DMS 273 (cell line): ENCODE measurements at regions not wholly inside any gene's neighbourhood (a gene's known extent, or its start where the extent isn't known, plus 50 kb on each side); places are given as distances from the start of the nearest gene placed in this dataset.
"Not testable (repeated sequence)": the region's sequence is repeated elsewhere in the genome, so short reads cannot be mapped to it uniquely, and the experiment has no call there.

Experiments
- DNase-seq: peaks from one replicate; lab custom pipeline; 2025; ENCODE audit not compliant: unreplicated experiment; lab: John Stamatoyannopoulos, UW

GRCh38 chr1:102687383-102687782 lies 420.9 kb downstream of the COL11A1 start:
- DNase-seq = no peak

- no peak for DNase-seq
Measured at GRCh38 chr1:102661481-102661880, 446.8 kb downstream of the COL11A1 start.

DNA sequence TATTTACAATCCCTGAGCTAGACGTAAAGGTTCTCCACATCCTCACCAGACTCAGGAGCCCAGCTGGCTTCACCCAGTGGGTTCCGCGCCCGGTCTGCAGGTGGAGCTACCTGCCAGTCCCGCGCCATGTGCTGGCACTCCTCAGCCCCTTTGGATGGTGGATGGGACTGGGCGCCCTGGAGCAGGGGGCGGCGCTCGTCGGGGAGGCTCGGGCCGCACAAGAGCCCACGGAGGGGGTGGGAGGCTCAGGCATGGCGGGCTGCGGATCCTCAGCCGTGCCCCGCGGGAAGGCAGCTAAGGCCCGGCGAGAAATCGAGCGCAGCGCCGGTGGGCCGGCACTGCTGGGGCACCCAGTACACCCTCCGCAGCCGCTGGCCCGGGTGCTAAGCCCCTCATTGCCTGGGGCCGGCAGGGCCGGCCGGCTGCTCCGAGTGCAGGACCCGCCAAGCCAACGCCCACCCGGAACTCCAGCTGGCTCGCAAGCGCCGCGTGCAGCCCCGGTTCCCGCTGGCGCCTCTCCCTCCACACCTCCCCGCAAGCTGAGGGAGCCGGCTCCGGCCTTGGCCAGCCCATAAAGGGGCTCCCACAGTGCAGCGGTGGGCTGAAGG lies 448.3 kb downstream of the COL11A1 start:
- DNase-seq = not testable (repeated sequence)

GRCh38 chr1:102655034-102655433 lies 453.3 kb downstream of the COL11A1 start:
- no peak for DNase-seq

DNA sequence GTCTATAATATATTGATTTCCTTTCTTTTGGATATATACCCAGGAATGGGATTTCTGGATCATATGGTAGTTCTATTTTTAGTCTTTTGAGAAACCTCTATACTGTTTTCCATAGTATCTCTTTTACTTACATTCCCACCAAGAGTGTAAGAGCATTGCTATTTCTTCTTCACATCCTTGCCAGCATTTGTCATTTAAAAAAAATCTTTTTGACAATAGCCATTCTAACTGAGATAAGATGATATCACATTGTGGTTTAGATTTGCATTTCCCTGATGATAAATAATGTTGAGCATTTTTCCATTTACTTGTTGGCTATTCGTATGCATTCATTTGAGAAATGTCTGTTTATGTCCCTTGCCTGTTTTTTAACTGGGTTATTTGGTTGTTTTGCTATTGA lies 467.4 kb downstream of the COL11A1 start:
- DNase-seq = no peak

- DNase-seq = no peak
Measured at GRCh38 chr1:102640312-102640711, 468.0 kb downstream of the COL11A1 start.

- no peak for DNase-seq
Measured at GRCh38 chr1:102631691-102632090, 476.6 kb downstream of the COL11A1 start.

GRCh38 chr1:102630041-102630440 lies 478.3 kb downstream of the COL11A1 start:
- no peak for DNase-seq

DNA sequence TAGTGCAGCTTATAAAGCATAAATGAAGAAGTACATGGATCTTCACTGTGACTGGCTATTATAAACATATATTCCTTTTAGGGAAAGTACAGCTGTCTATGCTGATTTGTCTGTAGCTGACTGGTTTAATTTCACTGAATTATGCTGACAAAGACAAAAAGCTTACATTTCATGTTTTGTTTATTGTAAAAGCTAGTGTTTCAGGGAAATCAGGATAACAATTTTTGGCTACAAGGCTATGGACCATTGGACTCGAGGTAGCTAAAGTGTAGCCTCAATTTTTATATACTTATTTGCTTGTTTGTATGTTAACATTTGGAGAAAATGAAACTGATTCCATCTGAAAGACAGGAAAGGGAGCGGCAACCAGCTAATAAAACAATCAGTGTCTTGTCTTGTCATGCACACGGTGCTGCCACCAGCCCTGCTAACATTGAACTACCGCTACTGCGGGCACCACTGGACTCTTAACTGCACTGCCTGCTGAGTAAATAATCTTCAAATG lies 480.2 kb downstream of the COL11A1 start:
- no peak for DNase-seq

- no peak for DNase-seq
Measured at GRCh38 chr1:102627145-102627544, 481.2 kb downstream of the COL11A1 start.

DNA sequence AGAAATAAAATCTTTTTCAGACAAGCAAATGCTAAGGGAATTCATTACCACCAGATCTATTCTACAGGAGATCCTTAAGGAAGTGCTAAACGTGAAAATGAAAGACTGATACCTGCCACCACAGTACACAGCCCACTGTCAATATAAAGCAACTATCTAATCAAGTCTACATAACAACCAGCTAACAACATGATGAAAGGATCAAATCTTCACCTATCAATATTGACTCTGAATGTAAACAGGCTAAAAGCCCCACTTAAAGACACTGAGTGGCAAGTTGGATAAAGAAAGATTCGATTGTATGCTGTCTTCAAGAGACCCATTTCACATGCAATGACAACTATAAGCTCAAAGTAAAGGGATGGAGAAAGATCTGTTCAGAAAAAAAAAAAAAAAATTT lies 492.4 kb downstream of the COL11A1 start:
- no peak for DNase-seq

- no peak for DNase-seq
Measured at GRCh38 chr1:102595106-102595505, 513.2 kb downstream of the COL11A1 start.

GRCh38 chr1:102593276-102593675 lies 515.0 kb downstream of the COL11A1 start:
- DNase-seq = no peak

DNA sequence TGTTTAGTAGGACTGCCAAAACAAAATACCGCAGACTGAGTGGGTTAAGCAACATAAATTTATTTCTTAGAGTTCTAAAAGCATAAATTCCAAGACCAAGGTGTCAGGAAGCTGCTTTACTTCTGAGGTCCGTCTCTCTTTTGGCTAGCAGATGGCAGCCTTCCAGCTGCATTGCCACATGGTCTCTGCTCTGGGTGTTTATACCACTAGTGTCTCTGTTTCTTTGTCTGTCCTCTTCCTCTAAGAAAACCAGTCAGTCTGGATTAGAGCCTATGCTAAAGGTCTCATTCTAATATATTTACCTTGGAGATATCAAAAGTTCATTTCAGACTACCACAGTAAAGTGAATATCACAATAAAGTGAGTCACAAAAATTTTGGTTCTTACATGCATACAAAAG lies 519.8 kb downstream of the COL11A1 start:
- no peak for DNase-seq

DNA sequence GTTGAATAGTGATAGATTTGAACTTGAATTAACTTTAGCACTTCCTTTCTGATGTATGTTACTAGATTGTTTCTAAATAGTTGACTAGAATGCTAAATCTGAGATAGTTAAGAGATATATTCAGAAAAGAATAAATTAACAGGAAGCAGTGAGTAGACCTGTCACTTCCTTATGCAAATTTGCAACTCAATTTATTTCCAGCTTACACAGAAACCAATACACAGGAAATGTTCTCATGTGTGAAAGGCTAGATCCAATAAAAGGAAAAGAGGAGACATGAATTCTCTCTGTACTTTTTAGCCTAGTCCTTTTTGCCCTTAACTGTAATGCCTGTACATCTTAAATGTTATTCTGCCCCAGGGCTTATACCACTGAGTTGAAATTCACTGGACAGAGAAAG lies 522.3 kb downstream of the COL11A1 start:
- no peak for DNase-seq

DNA sequence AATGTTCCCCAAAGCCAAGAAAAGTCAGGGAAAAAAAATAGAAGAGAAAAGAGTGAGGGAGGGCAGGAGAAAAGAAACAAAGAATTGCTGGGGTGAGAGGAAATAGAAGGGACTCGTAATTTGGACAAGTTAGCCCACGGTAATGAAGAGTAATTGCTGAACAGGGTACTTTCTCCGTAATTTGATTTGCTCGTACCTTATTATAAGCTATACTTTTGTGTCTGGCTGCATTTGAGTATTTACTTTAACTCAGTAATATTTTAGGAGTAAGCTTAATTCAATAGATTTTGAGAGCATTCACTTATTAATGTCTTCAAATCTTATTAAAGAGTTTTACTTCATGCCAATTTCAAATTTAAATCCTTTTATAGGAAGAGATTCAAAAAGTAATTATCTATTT lies 527.5 kb downstream of the COL11A1 start:
- DNase-seq = no peak

DNA sequence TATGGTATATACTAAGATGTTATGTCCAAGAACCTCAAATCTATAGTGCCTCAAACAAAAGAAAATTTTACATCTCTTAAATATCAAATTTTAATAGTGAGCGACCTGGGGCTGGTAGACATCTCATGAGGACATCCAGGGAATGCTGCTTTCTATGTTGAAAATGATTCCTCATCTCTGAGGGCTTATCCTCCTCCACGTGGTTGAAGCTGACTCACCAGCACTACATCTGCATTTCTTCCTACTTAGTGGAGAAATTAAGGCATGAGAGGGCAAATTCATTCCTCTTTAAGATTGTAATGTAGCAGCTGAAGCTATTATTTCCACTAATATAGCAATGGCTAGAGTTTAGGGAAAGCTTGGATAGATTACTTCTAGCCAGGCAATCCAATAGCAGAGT lies 529.5 kb downstream of the COL11A1 start:
- DNase-seq = no peak

DNA sequence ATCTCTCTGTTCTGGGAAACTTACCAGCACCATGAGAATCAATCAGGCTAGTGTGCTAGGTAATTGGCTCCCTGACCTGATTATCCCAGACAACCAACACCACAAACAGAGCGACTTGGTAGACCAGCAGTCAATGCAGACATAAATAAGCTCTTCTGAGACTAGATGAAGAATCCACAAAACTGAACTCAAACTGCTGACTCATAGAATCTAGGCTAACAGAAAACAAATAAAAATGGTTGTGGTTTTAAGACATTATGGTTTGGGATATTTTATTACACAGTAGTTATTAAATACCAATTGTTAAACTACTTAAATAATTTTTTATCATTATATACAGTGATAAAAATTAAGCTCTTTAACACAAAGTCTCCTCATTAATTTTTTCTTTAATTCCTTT lies 535.7 kb downstream of the COL11A1 start:
- no peak for DNase-seq

- no peak for DNase-seq
Measured at GRCh38 chr1:102566182-102566581, 542.1 kb downstream of the COL11A1 start.

DNA sequence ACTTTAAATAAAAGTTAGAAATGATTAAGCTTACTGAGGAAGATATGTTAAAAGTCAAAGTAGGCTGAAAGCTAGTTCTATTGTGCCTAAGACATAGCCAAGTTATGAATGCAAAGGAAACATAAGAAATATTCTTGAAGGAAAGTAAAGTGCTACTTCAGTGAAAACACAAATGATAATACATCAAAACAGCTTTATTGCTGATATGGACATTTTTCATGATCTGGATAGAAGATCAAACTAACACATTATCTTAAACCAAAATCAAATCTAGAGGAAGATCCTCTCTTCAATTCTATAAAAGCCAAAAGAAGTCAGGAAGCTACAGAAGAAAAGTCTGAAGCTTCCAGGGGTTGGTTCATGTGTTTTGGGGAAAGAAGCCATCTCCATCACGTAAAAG lies 545.9 kb downstream of the COL11A1 start:
- no peak for DNase-seq

DNA sequence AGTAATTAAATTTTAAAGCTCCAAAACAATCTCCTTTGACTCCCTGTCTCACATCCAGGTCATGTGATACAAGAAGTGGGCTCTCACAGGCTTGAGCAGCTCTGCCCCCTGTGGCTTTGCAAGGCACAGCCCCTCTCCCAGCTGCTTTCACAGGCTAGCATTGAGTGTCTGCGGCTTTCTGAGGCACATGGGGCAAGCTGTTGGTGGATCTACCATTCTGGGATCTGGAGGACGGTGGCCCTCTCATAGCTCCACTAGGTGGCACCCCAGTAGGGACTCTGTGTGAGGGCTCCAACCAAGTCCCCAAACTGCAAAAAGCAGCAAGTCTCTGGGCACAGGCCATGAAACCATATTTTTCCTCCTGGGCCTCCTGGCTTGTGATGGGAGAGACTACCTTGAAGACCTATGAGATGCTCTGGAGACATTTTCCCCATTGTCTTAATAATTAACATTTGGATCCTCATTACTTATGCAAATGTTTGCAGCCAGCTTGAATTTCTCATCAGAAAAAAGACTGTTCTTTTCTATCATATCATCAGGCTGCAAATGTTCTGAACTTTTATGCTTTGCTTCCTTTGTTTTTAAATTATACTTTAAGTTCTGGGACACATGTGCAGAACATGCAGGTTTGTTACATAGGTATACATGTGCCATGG lies 554.1 kb upstream of the OLFM3 start:
- DNase-seq = peak; percentile 45

DNA sequence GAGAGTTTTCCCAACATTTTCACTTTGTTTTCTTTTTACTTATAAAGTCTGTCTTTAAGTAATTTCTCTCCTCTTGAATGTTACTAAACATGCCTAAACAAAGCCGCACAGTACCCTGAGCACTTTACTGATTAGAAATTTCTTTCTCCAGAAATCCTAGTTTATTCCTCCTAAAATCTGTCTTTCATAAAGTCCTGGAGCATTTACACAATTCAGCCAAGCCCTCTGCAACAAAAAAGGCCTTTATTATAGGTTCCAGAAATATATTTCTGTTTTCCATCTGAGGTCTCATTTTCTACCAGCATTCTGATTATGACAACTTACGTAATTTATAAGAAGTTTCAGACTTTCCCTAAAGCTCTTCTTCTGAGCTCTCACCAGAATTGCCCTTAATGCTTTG lies 549.5 kb upstream of the OLFM3 start:
- no peak for DNase-seq
